KMS-11 (cell line): ENCODE measurements at regions not wholly inside any gene's neighbourhood (a gene's known extent, or its start where the extent isn't known, plus 50 kb on each side); places are given as distances from the start of the nearest gene placed in this dataset.

Experiments
- H2AFZ ChIP-seq: fragments of 200-600 bp; sonication (generic); 2 replicates; pipeline ENCODE4 v1.6.1; 2016; ENCODE audit warnings: antibody characterized with exemption, mixed run types, low read depth
- H3K27ac ChIP-seq: fragments of 200-600 bp; sonication (generic); 2 replicates; pipeline ENCODE4 v1.6.1; 2016; ENCODE audit warnings: mild to moderate bottlenecking, mixed run types
- H3K27me3 ChIP-seq: fragments of 200-600 bp; sonication (generic); 2 replicates; pipeline ENCODE4 v1.6.1; 2017; ENCODE audit warnings: mild to moderate bottlenecking, low read depth, mixed run types, moderate library complexity; ENCODE audit not compliant: insufficient read depth
- H3K36me3 ChIP-seq: fragments of 200-600 bp; sonication (generic); 2 replicates; pipeline ENCODE4 v1.6.1; 2017; ENCODE audit warnings: mild to moderate bottlenecking, mixed run types; ENCODE audit not compliant: insufficient read depth
- H3K4me1 ChIP-seq: fragments of 200-600 bp; sonication (generic); 2 replicates; pipeline ENCODE4 v1.6.1; 2016; ENCODE audit warnings: mild to moderate bottlenecking, low read depth, mixed run types; ENCODE audit not compliant: poor library complexity, severe bottlenecking
- H3K4me2 ChIP-seq: fragments of 200-600 bp; sonication (generic); 2 replicates; pipeline ENCODE4 v1.7.0; 2016; ENCODE audit warnings: mild to moderate bottlenecking, mixed run types
- H3K4me3 ChIP-seq: fragments of 200-600 bp; sonication (generic); IDR thresholded peaks from 2 replicates; pipeline ENCODE4 v1.6.1; 2017; ENCODE audit warnings: low read depth, low read length, mixed read lengths; ENCODE audit not compliant: insufficient read depth
- H3K79me2 ChIP-seq: fragments of 200-600 bp; sonication (generic); 2 replicates; pipeline ENCODE4 v1.6.1; 2016; ENCODE audit warnings: low read depth, mixed run types; ENCODE audit not compliant: insufficient read depth
- H3K9ac ChIP-seq: fragments of 200-600 bp; sonication (generic); 2 replicates; pipeline ENCODE4 v1.6.1; 2016; ENCODE audit warnings: mild to moderate bottlenecking, mixed run types
- H4K20me1 ChIP-seq: fragments of 200-600 bp; sonication (generic); 2 replicates; pipeline ENCODE4 v1.6.1; 2016; ENCODE audit warnings: mild to moderate bottlenecking, mixed run types; ENCODE audit not compliant: insufficient read depth
- TF ChIP-seq, protein P1 (sequence below): fragments of 200-600 bp; sonication (generic); conservative IDR thresholded peaks from 2 replicates; pipeline ENCODE4 v1.6.1; 2017; ENCODE audit warnings: low read depth, mild to moderate bottlenecking, antibody characterized with exemption, low read length, moderate library complexity, mixed read lengths

DNA sequence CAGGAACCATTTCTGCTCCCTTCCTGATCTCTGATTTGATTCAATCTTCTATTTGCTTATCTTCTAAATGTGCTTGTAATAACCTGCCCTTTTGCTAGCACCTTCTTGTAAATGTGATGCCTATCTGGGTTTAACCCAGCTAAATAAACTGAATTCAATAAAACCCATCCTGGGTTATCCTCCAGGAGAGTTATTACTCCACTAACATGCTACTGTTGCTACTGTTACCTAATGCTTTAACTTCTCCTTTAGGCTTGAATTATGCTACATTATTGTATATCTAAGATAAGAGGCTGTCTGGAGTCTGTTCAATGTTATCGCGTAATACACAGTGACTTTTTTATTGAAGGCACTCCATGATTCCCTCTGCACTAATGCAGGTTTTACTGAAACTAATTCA lies 206.5 kb upstream of the CTAGE1 start:
- H4K20me1 ChIP-seq = no peaks in the 10 kb centered on the region
- H3K4me2 ChIP-seq = no peak overlapping the region
- no peak overlapping the region for H2AFZ ChIP-seq
- H3K27me3 ChIP-seq = no peaks in the 10 kb centered on the region
- H3K9ac ChIP-seq = no peak overlapping the region
- no peak overlapping the region for H3K4me3 ChIP-seq
- TF ChIP-seq, protein P1, sequence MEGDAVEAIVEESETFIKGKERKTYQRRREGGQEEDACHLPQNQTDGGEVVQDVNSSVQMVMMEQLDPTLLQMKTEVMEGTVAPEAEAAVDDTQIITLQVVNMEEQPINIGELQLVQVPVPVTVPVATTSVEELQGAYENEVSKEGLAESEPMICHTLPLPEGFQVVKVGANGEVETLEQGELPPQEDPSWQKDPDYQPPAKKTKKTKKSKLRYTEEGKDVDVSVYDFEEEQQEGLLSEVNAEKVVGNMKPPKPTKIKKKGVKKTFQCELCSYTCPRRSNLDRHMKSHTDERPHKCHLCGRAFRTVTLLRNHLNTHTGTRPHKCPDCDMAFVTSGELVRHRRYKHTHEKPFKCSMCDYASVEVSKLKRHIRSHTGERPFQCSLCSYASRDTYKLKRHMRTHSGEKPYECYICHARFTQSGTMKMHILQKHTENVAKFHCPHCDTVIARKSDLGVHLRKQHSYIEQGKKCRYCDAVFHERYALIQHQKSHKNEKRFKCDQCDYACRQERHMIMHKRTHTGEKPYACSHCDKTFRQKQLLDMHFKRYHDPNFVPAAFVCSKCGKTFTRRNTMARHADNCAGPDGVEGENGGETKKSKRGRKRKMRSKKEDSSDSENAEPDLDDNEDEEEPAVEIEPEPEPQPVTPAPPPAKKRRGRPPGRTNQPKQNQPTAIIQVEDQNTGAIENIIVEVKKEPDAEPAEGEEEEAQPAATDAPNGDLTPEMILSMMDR = no peak
- no peaks in the 10 kb centered on the region for H3K4me1 ChIP-seq
- no peaks in the 10 kb centered on the region for H3K36me3 ChIP-seq
- no peak overlapping the region for H3K27ac ChIP-seq
- H3K79me2 ChIP-seq = no peaks in the 10 kb centered on the region

DNA sequence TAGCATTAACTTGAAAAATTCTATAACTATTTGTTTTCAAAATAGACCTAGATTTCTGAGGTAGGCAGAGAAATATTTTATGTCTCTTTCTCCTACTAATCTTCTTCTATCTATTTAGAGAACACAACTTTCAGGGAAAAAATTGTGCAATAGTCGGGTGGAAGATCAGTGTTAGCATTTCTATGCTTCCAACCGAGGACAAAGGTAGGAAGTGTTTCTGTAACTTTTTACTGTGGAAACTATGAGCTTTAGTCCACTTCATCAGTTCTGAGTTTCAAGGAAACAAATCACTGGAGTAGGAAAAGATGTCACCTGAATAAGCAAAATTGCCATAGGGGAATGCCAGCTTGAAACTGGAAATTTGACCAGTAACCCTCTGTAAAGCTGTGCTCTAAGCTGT lies 207.7 kb upstream of the CTAGE1 start:
- Histone ChIP-seq H3K27me3 (no peaks in the 10 kb centered on the region), H3K79me2 (no peaks in the 10 kb centered on the region), H3K4me1 (no peaks in the 10 kb centered on the region), H2AFZ (no peak overlapping the region), H3K27ac (no peak overlapping the region), H3K4me2 (no peak overlapping the region), H3K36me3 (no peaks in the 10 kb centered on the region), H3K4me3 (no peak overlapping the region), H4K20me1 (no peaks in the 10 kb centered on the region), H3K9ac (no peak overlapping the region)
- TF ChIP-seq, protein P1 = no peak

DNA sequence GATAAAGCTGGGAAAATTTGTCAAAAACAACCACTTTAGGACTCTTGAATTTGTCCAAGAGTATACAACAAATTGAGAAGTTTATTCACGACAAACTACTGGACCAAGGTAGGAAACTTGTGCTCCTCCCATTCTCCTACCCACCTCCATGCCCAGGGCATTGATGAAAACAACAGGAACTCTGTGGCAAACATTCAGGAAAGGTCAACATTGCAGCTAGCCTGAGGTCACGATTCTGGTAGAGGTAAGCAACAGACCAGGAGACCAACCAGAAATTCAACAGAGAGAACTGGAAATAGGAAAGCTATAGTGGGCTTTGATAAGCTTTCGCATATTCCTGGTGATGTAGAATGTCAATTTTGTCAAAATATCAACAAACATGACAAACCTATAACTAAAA lies 209.1 kb upstream of the CTAGE1 start:
- H3K79me2 ChIP-seq = no peaks in the 10 kb centered on the region
- H3K9ac ChIP-seq = no peak overlapping the region
- no peak overlapping the region for H3K4me2 ChIP-seq
- no peak overlapping the region for H3K27ac ChIP-seq
- no peak overlapping the region for H3K4me3 ChIP-seq
- no peaks in the 10 kb centered on the region for H4K20me1 ChIP-seq
- TF ChIP-seq, protein P1 = no peak
- no peaks in the 10 kb centered on the region for H3K27me3 ChIP-seq
- no peak overlapping the region for H2AFZ ChIP-seq
- no peaks in the 10 kb centered on the region for H3K36me3 ChIP-seq
- no peaks in the 10 kb centered on the region for H3K4me1 ChIP-seq

- no peak overlapping the region for H3K4me2 ChIP-seq
- H3K79me2 ChIP-seq = no peaks in the 10 kb centered on the region
- no peaks in the 10 kb centered on the region for H3K36me3 ChIP-seq
- H4K20me1 ChIP-seq = no peaks in the 10 kb centered on the region
- no peaks in the 10 kb centered on the region for H3K27me3 ChIP-seq
- no peak overlapping the region for H3K9ac ChIP-seq
- H3K4me1 ChIP-seq = no peaks in the 10 kb centered on the region
- no peak overlapping the region for H2AFZ ChIP-seq
- TF ChIP-seq, protein P1 = no peak
- H3K4me3 ChIP-seq = no peak overlapping the region
- H3K27ac ChIP-seq = no peak overlapping the region
Observed at GRCh38 chr18:22627506-22627905, 209.8 kb upstream of the CTAGE1 start.
